GM06990 (cell line): ENCODE measurements at regions not wholly inside any gene's neighbourhood (a gene's known extent, or its start where the extent isn't known, plus 50 kb on each side); places are given as distances from the start of the nearest gene placed in this dataset.

ENCODE experiments used
- DNase-seq: peaks from one replicate; pipeline ENCODE4 v3.0.0-alpha.2; 2011; ENCODE audit not compliant: insufficient read length; ENCODE audit errors: extremely low read depth
- H3K27me3 ChIP-seq: replicated peaks from 2 replicates; pipeline ENCODE4 v1.6.0; 2011; ENCODE audit warnings: low read length; ENCODE audit not compliant: control insufficient read depth, insufficient read depth
- H3K36me3 ChIP-seq: 2 replicates; pipeline ENCODE4 v1.5.1; 2011; ENCODE audit warnings: low read length; ENCODE audit not compliant: control insufficient read depth, insufficient read depth
- H3K4me3 ChIP-seq: replicated peaks from 2 replicates; pipeline ENCODE4 v1.5.1; 2011; ENCODE audit warnings: low read depth, mild to moderate bottlenecking, control low read depth, low read length
- TF ChIP-seq, protein P1 (sequence below): IDR thresholded peaks from 2 replicates; pipeline ENCODE4 v1.5.1; 2011; ENCODE audit warnings: low read length, control low read depth, mild to moderate bottlenecking, inconsistent platforms; ENCODE audit not compliant: insufficient read depth, poor library complexity, severe bottlenecking

DNA sequence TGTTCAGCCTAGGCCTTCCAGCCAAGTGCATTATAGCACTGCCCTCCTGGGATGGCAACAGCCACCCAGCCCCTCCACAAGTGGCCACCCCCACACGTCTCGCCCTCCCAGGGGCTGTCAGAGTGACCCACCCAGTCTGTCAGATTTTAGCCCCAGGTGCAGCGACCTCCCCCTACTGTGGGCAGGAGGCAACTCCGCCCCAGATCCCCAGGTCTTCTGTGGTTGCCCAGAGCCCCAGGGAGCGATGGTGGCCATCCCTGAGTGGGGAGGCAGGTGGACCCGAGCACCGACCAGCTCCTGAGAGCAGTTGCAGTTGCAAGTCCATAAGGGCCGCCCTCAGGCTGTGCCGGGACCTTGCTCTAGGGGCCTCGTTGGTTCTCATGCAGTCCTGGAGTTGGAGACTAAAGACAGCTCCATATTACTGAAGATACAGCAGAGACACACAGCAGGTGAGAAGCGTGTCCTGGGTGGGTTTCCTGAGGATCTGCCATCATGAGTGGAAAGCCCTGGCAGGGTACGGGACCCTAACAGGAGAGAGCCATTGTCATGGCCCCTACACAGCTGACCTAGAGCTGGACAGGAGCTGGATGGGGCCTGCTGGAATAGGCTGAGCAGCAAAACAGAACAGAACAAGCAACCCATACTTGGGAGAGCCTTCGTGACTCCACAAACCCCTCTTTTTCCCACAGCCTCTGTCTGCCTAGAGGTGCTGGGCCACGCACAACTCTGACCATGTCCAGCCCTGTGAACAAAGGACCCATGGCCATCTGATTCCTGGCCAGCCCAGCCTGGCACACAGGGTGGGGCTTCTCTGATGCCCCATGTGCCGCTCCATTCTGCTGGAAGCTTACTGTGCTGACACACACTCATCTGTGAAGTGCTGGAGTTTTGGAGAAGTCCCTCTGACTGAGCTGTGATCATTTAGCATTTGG, 110.3 kb upstream of the ALDH1A3 start:
- no peaks in the 10 kb centered on the region; the same call in 1 of the 2 replicates for H3K27me3 ChIP-seq
- no peak for DNase-seq
- H3K4me3 ChIP-seq, result no peak overlapping the region
- H3K36me3 ChIP-seq, result no peaks in the 10 kb centered on the region
- TF ChIP-seq, protein P1, sequence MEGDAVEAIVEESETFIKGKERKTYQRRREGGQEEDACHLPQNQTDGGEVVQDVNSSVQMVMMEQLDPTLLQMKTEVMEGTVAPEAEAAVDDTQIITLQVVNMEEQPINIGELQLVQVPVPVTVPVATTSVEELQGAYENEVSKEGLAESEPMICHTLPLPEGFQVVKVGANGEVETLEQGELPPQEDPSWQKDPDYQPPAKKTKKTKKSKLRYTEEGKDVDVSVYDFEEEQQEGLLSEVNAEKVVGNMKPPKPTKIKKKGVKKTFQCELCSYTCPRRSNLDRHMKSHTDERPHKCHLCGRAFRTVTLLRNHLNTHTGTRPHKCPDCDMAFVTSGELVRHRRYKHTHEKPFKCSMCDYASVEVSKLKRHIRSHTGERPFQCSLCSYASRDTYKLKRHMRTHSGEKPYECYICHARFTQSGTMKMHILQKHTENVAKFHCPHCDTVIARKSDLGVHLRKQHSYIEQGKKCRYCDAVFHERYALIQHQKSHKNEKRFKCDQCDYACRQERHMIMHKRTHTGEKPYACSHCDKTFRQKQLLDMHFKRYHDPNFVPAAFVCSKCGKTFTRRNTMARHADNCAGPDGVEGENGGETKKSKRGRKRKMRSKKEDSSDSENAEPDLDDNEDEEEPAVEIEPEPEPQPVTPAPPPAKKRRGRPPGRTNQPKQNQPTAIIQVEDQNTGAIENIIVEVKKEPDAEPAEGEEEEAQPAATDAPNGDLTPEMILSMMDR, result no peak

DNA sequence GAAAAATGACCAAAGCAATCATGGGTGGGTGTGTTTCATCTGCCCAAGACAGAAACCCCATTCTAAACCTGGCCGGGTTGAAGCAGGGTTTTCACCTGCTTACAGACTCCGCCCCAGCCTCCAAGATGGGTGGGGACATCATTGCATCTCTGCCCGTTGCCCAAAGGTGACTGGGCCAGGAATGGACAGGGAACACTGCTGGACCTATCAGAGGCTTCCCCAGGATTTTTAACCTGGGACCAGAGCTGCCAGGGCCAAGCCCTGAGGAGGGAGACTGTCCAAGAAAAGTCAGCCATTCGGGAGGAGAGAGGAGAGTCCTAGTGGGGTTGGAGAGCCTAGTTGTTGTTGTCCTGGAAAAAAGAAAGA, 109.7 kb upstream of the ALDH1A3 start:
- H3K4me3 ChIP-seq, result no peak overlapping the region
- DNase-seq, result no peak
- no peaks in the 10 kb centered on the region for H3K36me3 ChIP-seq
- TF ChIP-seq, protein P1, result no peak
- H3K27me3 ChIP-seq, result no peaks in the 10 kb centered on the region; the same call in 1 of the 2 replicates

DNA sequence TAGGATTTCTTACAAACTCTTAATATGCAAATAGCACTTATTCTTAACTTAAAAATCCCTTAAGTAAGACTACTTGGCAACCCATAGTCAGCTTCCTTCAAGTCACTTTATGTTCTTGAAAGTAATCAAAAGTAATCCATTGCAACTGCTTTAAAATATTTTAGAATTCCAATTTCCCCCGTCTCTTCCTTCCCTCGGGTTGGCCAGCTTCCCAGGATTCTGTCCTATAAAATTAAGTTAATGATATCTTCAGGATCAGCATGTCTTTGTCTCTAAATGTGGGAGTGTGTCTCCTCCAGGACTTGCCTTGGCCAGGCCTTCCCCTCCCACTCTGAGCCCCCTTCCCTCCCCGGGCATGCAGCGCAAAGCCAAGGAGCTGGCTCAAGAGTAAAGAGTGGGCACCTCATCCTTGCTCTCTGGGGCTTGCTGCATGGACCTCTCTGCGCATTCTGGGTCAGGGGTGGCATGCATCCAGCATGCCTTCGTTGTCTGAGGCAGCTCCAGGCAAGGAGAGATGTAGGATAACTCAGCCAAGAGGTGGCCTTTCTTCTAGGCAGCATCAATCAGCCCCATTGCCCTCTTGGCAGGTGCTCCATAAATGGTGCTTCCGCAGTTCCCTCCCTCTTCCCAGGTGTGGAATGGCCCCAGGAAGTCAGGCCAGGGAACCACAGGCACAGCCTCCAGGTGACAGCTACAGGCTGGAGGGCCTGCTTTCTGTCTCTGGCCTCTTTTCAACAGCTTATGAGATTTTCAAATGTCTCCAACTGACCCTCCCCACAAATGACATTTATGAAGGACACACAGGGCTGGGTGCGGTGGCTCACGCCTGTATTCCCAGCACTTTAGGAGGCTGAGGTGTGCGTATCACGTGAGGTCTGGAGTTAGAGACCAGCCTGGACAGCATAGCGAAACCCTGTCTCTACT, 108.7 kb upstream of the ALDH1A3 start:
- no peak overlapping the region for H3K4me3 ChIP-seq
- TF ChIP-seq, protein P1, result no peak
- no peak for DNase-seq
- H3K36me3 ChIP-seq, result no peaks in the 10 kb centered on the region
- no peaks in the 10 kb centered on the region; the same call in 1 of the 2 replicates for H3K27me3 ChIP-seq

DNA sequence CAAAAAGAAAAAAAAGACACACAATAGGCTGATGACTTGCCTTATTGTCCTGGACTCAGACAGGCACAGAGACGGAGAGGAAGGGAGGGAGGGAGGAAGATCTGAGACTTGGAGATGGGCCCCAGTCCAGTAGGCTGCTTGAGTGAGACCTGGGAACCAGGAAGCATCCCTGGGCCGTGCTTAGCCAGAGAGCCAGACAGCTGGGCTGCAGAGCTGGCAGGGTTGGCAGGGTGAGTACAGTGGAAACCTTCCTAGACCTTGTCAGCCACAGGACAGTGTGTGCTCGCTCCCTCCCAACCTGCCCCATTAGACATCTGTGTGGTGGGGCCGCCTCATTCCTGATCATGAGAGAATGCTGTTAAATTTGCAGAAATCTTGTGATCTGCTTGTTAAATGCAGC, 107.9 kb upstream of the ALDH1A3 start:
- no peak for DNase-seq

DNA sequence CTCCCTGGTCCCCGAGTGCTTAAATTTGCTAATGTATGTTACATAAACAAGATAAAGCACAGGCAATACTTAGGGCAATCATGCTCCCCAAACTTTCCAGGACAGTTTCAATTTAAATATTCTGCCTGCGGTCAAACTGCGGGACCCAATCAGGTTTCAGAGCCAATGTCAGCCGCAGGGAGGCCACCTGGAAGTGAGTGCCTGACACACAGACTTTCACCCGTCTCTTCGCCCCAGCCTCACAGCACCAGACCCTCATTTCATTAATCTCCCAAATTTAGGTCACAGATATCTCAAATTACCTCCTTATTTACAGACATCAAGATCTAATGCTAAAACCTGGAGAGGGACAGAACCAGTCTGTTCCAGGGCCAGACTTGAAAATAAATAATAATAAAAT, 107.2 kb upstream of the ALDH1A3 start:
- H3K27me3 ChIP-seq, result no peaks in the 10 kb centered on the region; the same call in none of the 2 replicates
- TF ChIP-seq, protein P1, result no peak

More for the DNA sequence above, 107.9 kb upstream of the ALDH1A3 start:
- no peaks in the 10 kb centered on the region; the same call in none of the 2 replicates for H3K27me3 ChIP-seq
- no peaks in the 10 kb centered on the region for H3K36me3 ChIP-seq
- TF ChIP-seq, protein P1, result no peak
- no peak overlapping the region for H3K4me3 ChIP-seq

More for the DNA sequence above, 107.2 kb upstream of the ALDH1A3 start:
- H3K36me3 ChIP-seq, result no peaks in the 10 kb centered on the region
- no peak for DNase-seq
- no peak overlapping the region for H3K4me3 ChIP-seq
